H9 (cell line): ENCODE measurements at regions not wholly inside any gene's neighbourhood (a gene's known extent, or its start where the extent isn't known, plus 50 kb on each side); places are given as distances from the start of the nearest gene placed in this dataset.

Experiments used
- DNase-seq: peaks from one replicate; pipeline ENCODE4 v3.0.0-alpha.2; 2017
- H2AFZ ChIP-seq: one replicate; pipeline ENCODE4 v1.6.1; 2013; ENCODE audit warnings: mild to moderate bottlenecking, low read length, control low read depth, moderate library complexity
- H2AK5ac ChIP-seq: 2 replicates; pipeline ENCODE4 v1.6.1; 2013; ENCODE audit warnings: low read length, control low read depth, mixed read lengths; ENCODE audit not compliant: insufficient read length
- H2BK120ac ChIP-seq: one replicate; pipeline ENCODE4 v1.6.1; 2013; ENCODE audit warnings: low read depth, mild to moderate bottlenecking, low read length, control low read depth, inconsistent platforms; ENCODE audit not compliant: poor library complexity, severe bottlenecking
- H2BK12ac ChIP-seq: 2 replicates; pipeline ENCODE4 v1.6.1; 2013; ENCODE audit warnings: low read length, control low read depth, mixed read lengths, low read depth; ENCODE audit not compliant: insufficient read length
- H2BK15ac ChIP-seq: 2 replicates; pipeline ENCODE4 v1.6.1; 2013; ENCODE audit warnings: low read depth, low read length, control low read depth
- H2BK20ac ChIP-seq: one replicate; pipeline ENCODE4 v1.6.1; 2013; ENCODE audit warnings: low read depth, mild to moderate bottlenecking, low read length, control low read depth, inconsistent platforms; ENCODE audit not compliant: poor library complexity, severe bottlenecking
- H2BK5ac ChIP-seq: 2 replicates; pipeline ENCODE4 v1.6.1; 2013; ENCODE audit warnings: low read length, control low read depth, mixed read lengths; ENCODE audit not compliant: insufficient read length
- H3K14ac ChIP-seq: 2 replicates; pipeline ENCODE4 v1.6.1; 2013; ENCODE audit warnings: low read length, control low read depth; ENCODE audit not compliant: insufficient read depth
- H3K18ac ChIP-seq: 2 replicates; pipeline ENCODE4 v1.6.1; 2013; ENCODE audit warnings: low read depth, mild to moderate bottlenecking, mixed read lengths, low read length, control low read depth; ENCODE audit not compliant: insufficient read length
- H3K23ac ChIP-seq: 2 replicates; pipeline ENCODE4 v1.6.1; 2013; ENCODE audit warnings: low read length, control low read depth, mixed read lengths, low read depth; ENCODE audit not compliant: insufficient read length
- H3K23me2 ChIP-seq: 2 replicates; pipeline ENCODE4 v1.6.1; 2013; ENCODE audit warnings: low read depth, mild to moderate bottlenecking, mixed read lengths, low read length, control low read depth; ENCODE audit not compliant: insufficient read length, poor library complexity, severe bottlenecking
- H3K27ac ChIP-seq: 2 replicates; pipeline ENCODE4 v1.5.1; 2013; ENCODE audit warnings: low read length, control low read depth, mixed read lengths, low read depth; ENCODE audit not compliant: insufficient read length
- H3K27me3 ChIP-seq: 2 replicates; pipeline ENCODE4 v1.6.1; 2013; ENCODE audit warnings: low read length, control low read depth, inconsistent platforms; ENCODE audit not compliant: insufficient read depth
- H3K4ac ChIP-seq: 2 replicates; pipeline ENCODE4 v1.6.1; 2013; ENCODE audit warnings: low read depth, mild to moderate bottlenecking, control low read depth, inconsistent platforms, low read length, moderate library complexity
- H3K4me1 ChIP-seq: 2 replicates; pipeline ENCODE4 v1.6.1; 2013; ENCODE audit warnings: low read length, control low read depth, inconsistent platforms; ENCODE audit not compliant: insufficient read depth
- H3K4me2 ChIP-seq: 2 replicates; pipeline ENCODE4 v1.6.1; 2013; ENCODE audit warnings: low read length, control low read depth, mixed read lengths; ENCODE audit not compliant: insufficient read length, insufficient read depth
- H3K56ac ChIP-seq: 2 replicates; pipeline ENCODE4 v1.6.1; 2013; ENCODE audit warnings: low read depth, mild to moderate bottlenecking, mixed read lengths, low read length, control low read depth; ENCODE audit not compliant: insufficient read length
- H3K79me1 ChIP-seq: 2 replicates; pipeline ENCODE4 v1.6.1; 2013; ENCODE audit warnings: low read depth, mild to moderate bottlenecking, moderate library complexity, low read length, control low read depth, inconsistent platforms; ENCODE audit not compliant: insufficient read depth, poor library complexity, severe bottlenecking
- H3K79me2 ChIP-seq: 2 replicates; pipeline ENCODE4 v1.6.1; 2013; ENCODE audit warnings: low read length, control low read depth, inconsistent platforms; ENCODE audit not compliant: insufficient read depth
- H3K9ac ChIP-seq: 2 replicates; pipeline ENCODE4 v1.6.1; 2013; ENCODE audit warnings: low read length, control low read depth, mixed read lengths; ENCODE audit not compliant: insufficient read length; ENCODE audit errors: extremely low read depth
- H3K9me3 ChIP-seq: one replicate; pipeline ENCODE4 v1.6.1; 2013; ENCODE audit warnings: low read depth, low read length, inconsistent platforms; ENCODE audit not compliant: control insufficient read depth
- H3T11ph ChIP-seq: one replicate; pipeline ENCODE4 v1.6.1; 2013; ENCODE audit warnings: mild to moderate bottlenecking, low read length, control low read depth, inconsistent platforms
- H4K20me1 ChIP-seq: one replicate; pipeline ENCODE4 v1.6.1; 2013; ENCODE audit not compliant: control insufficient read depth, insufficient read length, insufficient read depth
- H4K5ac ChIP-seq: 2 replicates; pipeline ENCODE4 v1.6.1; 2013; ENCODE audit warnings: low read depth, mild to moderate bottlenecking, mixed read lengths, low read length, control low read depth; ENCODE audit not compliant: insufficient read length
- H4K8ac ChIP-seq: replicated peaks from 2 replicates; pipeline ENCODE4 v1.6.1; 2013; ENCODE audit warnings: low read length, control low read depth, mixed read lengths, low read depth; ENCODE audit not compliant: insufficient read length
- H4K91ac ChIP-seq: 2 replicates; pipeline ENCODE4 v1.6.1; 2013; ENCODE audit warnings: low read depth, mild to moderate bottlenecking, moderate library complexity, mixed read lengths, low read length, control low read depth; ENCODE audit not compliant: insufficient read length
- H3K27ac Mint-ChIP-seq, 3 experiments: 2 replicates in 2 of 3; 3 replicates in 1 of 3; pipeline ENCODE4 v1.8.0; 2020 to 2021; ENCODE audit warnings: mixed read lengths in 3 of 3, mild to moderate bottlenecking in 1 of 3, moderate library complexity in 1 of 3
- H3K27me3 Mint-ChIP-seq: 2 replicates; pipeline ENCODE4 v1.8.0; 2021; ENCODE audit warnings: low read depth, mild to moderate bottlenecking, moderate library complexity, mixed read lengths
- H3K36me3 Mint-ChIP-seq, 3 experiments: 2 replicates in 2 of 3; 3 replicates in 1 of 3; pipeline ENCODE4 v1.8.0; 2020 to 2021; ENCODE audit warnings: low read depth in 3 of 3, mixed read lengths in 3 of 3; ENCODE audit not compliant: insufficient read depth in 1 of 3
- H3K4me1 Mint-ChIP-seq, 2 experiments: 2 replicates each; pipeline ENCODE4 v1.8.0; 2020; ENCODE audit warnings: mixed read lengths in 2 of 2
- H3K4me3 Mint-ChIP-seq, 2 experiments: 2 replicates in 1 of 2; 3 replicates in 1 of 2; pipeline ENCODE4 v1.8.0; 2020 to 2021; ENCODE audit warnings: mild to moderate bottlenecking in 2 of 2, mixed read lengths in 2 of 2, moderate library complexity in 1 of 2
- H3K9me3 Mint-ChIP-seq, 2 experiments: 2 replicates in 1 of 2; 3 replicates in 1 of 2; pipeline ENCODE4 v1.8.0; 2020; ENCODE audit warnings: mild to moderate bottlenecking in 2 of 2, mixed read lengths in 2 of 2, moderate library complexity in 1 of 2
- CTCF ChIP-seq: fragments of 200-600 bp; sonication (generic); conservative IDR thresholded peaks from 3 replicates; pipeline ENCODE4 v1.8.0; 2021; ENCODE audit warnings: antibody characterized with exemption, mild to moderate bottlenecking
- WGBS: extraction: QIAGEN DNeasy Blood & Tissue Kit; methylation state at CpG from one replicate; pipeline ENCODE4 v1.1.7; 2013; ENCODE audit warnings: missing lambda C conversion rate, low lambda C conversion rate, mixed read lengths; ENCODE audit not compliant: insufficient read length; ENCODE audit errors: extremely low coverage; 5-methylcytosine and 5-hydroxymethylcytosine counted together

- Histone ChIP-seq H3K23me2 (no peaks in the 10 kb centered on the region), H3T11ph (no peak overlapping the region), H4K8ac (no peak overlapping the region), H2BK5ac (no peak overlapping the region), H3K56ac (no peak overlapping the region), H3K4me2 (no peak overlapping the region), H3K79me2 (no peaks in the 10 kb centered on the region), H4K20me1 (no peaks in the 10 kb centered on the region), H4K5ac (no peak overlapping the region), H2BK120ac (no peak overlapping the region), H3K4me1 (no peaks in the 10 kb centered on the region), H3K4ac (no peak overlapping the region), H3K14ac (no peak overlapping the region), H3K9ac (no peak overlapping the region), H3K23ac (no peak overlapping the region), H3K27ac (no peak overlapping the region), H2BK20ac (no peak overlapping the region), H3K9me3 (no peaks in the 10 kb centered on the region), H3K18ac (no peak overlapping the region), H2AFZ (no peak overlapping the region), H4K91ac (no peak overlapping the region), H2BK15ac (no peak overlapping the region), H3K79me1 (no peaks in the 10 kb centered on the region), H2BK12ac (no peak overlapping the region), H2AK5ac (no peak overlapping the region), H3K27me3 (no peaks in the 10 kb centered on the region)
- Mint-ChIP-seq H3K36me3 (peaks cover 0 to 1% (median 0%) of the 10 kb centered on the region in 3 experiments; a peak in 1 of 7 replicates), H3K4me3 (no peak overlapping the region), H3K9me3 (peaks cover 0 to 3% of the 10 kb centered on the region in 2 experiments; a peak in 2 of 5 replicates), H3K4me1 (peaks cover 6 to 8% of the 10 kb centered on the region in 2 experiments), H3K27me3 (no peaks in the 10 kb centered on the region), H3K27ac (no peak overlapping the region)
- no peak for TF ChIP-seq CTCF
- DNase-seq: no peak
- no CpG with 5 or more reads among the region's 4 CpGs for WGBS
Observed at GRCh38 chr7:125119559-125120115, 190.0 kb upstream of the POT1 start.
